Neural cell (in vitro differentiated cells): ENCODE measurements at regions not wholly inside any gene's neighbourhood (a gene's known extent, or its start where the extent isn't known, plus 50 kb on each side); places are given as distances from the start of the nearest gene placed in this dataset.

Experiments
- H2AFZ ChIP-seq: fragments of 200-600, 300-800 bp; sonication (generic), shearing (Covaris generic); 2 replicates; pipeline ENCODE4 v1.6.0; 2014; ENCODE audit warnings: low read depth, mild to moderate bottlenecking, antibody characterized with exemption, low read length, moderate library complexity
- H3F3A ChIP-seq: fragments of 200-600 bp; shearing (Covaris generic); 2 replicates; pipeline ENCODE4 v1.6.1; 2016; ENCODE audit warnings: mild to moderate bottlenecking, moderate library complexity, mixed read lengths, antibody characterized with exemption, low read length; ENCODE audit not compliant: insufficient read depth, poor library complexity, severe bottlenecking
- H3K27ac ChIP-seq: fragments of 200-600, 300-800 bp; sonication (generic), shearing (Covaris generic); 2 replicates; pipeline ENCODE4 v1.5.1; 2014; ENCODE audit warnings: mild to moderate bottlenecking, low read length, moderate library complexity
- H3K27me3 ChIP-seq: fragments of 300-800, 200-600 bp; sonication (generic), shearing (Covaris generic); 2 replicates; pipeline ENCODE4 v1.6.0; 2014; ENCODE audit warnings: mild to moderate bottlenecking, low read depth, low read length, moderate library complexity; ENCODE audit not compliant: insufficient read depth
- H3K36me3 ChIP-seq: fragments of 300-800, 200-600 bp; sonication (generic), shearing (Covaris generic); 2 replicates; pipeline ENCODE4 v1.5.1; 2014; ENCODE audit warnings: mild to moderate bottlenecking, antibody characterized with exemption, low read length, moderate library complexity; ENCODE audit not compliant: insufficient read depth
- H3K4me2 ChIP-seq: fragments of 300-800, 200-600 bp; sonication (generic), shearing (Covaris generic); 2 replicates; pipeline ENCODE4 v1.6.0; 2014; ENCODE audit warnings: mild to moderate bottlenecking, low read length
- H3K4me3 ChIP-seq: fragments of 300-800, 200-600 bp; sonication (generic), shearing (Covaris generic); 2 replicates; pipeline ENCODE4 v1.5.1; 2014; ENCODE audit warnings: mild to moderate bottlenecking, low read length, moderate library complexity
- H3K79me2 ChIP-seq: fragments of 200-600 bp; shearing (Covaris generic); replicated peaks from 2 replicates; pipeline ENCODE4 v1.6.0; 2014; ENCODE audit warnings: mild to moderate bottlenecking, low read length, moderate library complexity; ENCODE audit not compliant: insufficient read depth
- H3K9ac ChIP-seq: fragments of 300-800, 200-600 bp; sonication (generic), shearing (Covaris generic); 2 replicates; pipeline ENCODE4 v1.6.1; 2016; ENCODE audit warnings: mild to moderate bottlenecking, low read length, mixed read lengths
- H3K9me2 ChIP-seq: fragments of 200-600 bp; shearing (Covaris generic); 2 replicates; pipeline ENCODE4 v1.6.1; 2016; ENCODE audit warnings: mild to moderate bottlenecking, low read length, mixed read lengths; ENCODE audit not compliant: insufficient read depth
- H3K9me3 ChIP-seq: fragments of 200-600, 300-800 bp; sonication (generic), shearing (Covaris generic); 2 replicates; pipeline ENCODE4 v1.6.1; 2016; ENCODE audit warnings: mild to moderate bottlenecking, mixed run types, low read length, moderate library complexity, mixed read lengths
- H4K20me1 ChIP-seq: fragments of 200-600 bp; shearing (Covaris generic); 2 replicates; pipeline ENCODE4 v1.6.1; 2016; ENCODE audit warnings: mild to moderate bottlenecking, mixed run types; ENCODE audit not compliant: insufficient read depth
- CTCF ChIP-seq: fragments of 450-650 bp; IDR thresholded peaks from 2 replicates; pipeline ENCODE4 v1.5.1; 2014; ENCODE audit warnings: antibody characterized with exemption, mild to moderate bottlenecking, moderate library complexity; ENCODE audit not compliant: poor library complexity, severe bottlenecking
- EP300 ChIP-seq: fragments of 450-650 bp; conservative IDR thresholded peaks from 2 replicates; pipeline ENCODE4 v1.6.1; 2014; ENCODE audit warnings: antibody characterized with exemption, mild to moderate bottlenecking, moderate library complexity; ENCODE audit not compliant: poor library complexity, severe bottlenecking
- EZH2 ChIP-seq: fragments of 200-600, 300-800 bp; shearing (Covaris generic), sonication (generic); IDR thresholded peaks from 2 replicates; pipeline ENCODE4 v1.6.1; 2014; ENCODE audit warnings: antibody characterized with exemption, low read length, borderline replicate concordance, mild to moderate bottlenecking; ENCODE audit not compliant: insufficient read depth, poor library complexity, severe bottlenecking
- MXI1 ChIP-seq: fragments of 450-650 bp; conservative IDR thresholded peaks from 2 replicates; pipeline ENCODE4 v1.6.1; 2014; ENCODE audit warnings: antibody characterized with exemption, mild to moderate bottlenecking; ENCODE audit not compliant: poor library complexity, severe bottlenecking
- POLR2AphosphoS5 ChIP-seq: IDR thresholded peaks from 2 replicates; pipeline ENCODE4 v1.6.1; 2012
- RAD21 ChIP-seq: fragments of 450-650 bp; conservative IDR thresholded peaks from 2 replicates; pipeline ENCODE4 v1.6.1; 2014; ENCODE audit warnings: antibody characterized with exemption, mild to moderate bottlenecking, moderate library complexity
- REST ChIP-seq: IDR thresholded peaks from 2 replicates; pipeline ENCODE4 v1.6.1; 2012; ENCODE audit warnings: borderline replicate concordance
- SMC3 ChIP-seq: fragments of 450-650 bp; conservative IDR thresholded peaks from 2 replicates; pipeline ENCODE4 v1.6.1; 2014; ENCODE audit warnings: antibody characterized with exemption, mild to moderate bottlenecking, moderate library complexity; ENCODE audit not compliant: poor library complexity
- TAF1 ChIP-seq: IDR thresholded peaks from 2 replicates; pipeline ENCODE4 v1.6.1; 2012; ENCODE audit warnings: low read depth

- H2AFZ ChIP-seq = no peak overlapping the region
- H3K9me3 ChIP-seq = no peaks in the 10 kb centered on the region
- no peaks in the 10 kb centered on the region for H3K9me2 ChIP-seq
- no peaks in the 10 kb centered on the region for H3K36me3 ChIP-seq
- no peaks in the 10 kb centered on the region for H3F3A ChIP-seq
- TF ChIP-seq EP300 (no peak), CTCF (no peak), RAD21 (no peak), EZH2 (no peak), POLR2AphosphoS5 (no peak), SMC3 (no peak), TAF1 (no peak), MXI1 (no peak), REST (no peak)
- no peaks in the 10 kb centered on the region for H3K79me2 ChIP-seq
- H3K4me3 ChIP-seq = no peak overlapping the region
- H3K27me3 ChIP-seq = no peaks in the 10 kb centered on the region
- no peak overlapping the region for H3K27ac ChIP-seq
- H4K20me1 ChIP-seq = no peaks in the 10 kb centered on the region
- H3K9ac ChIP-seq = no peak overlapping the region
- H3K4me2 ChIP-seq = no peak overlapping the region
These were observed 304.4 kb upstream of the KIF2A start for GRCh38 chr5:62001640-62002039.

GRCh38 chr5:62002436-62002835, 303.6 kb upstream of the KIF2A start:
- Histone ChIP-seq H3K4me3 (no peak overlapping the region), H3K27ac (no peak overlapping the region), H2AFZ (no peak overlapping the region), H3K9ac (no peak overlapping the region), H3K9me3 (no peaks in the 10 kb centered on the region), H4K20me1 (no peaks in the 10 kb centered on the region), H3F3A (no peaks in the 10 kb centered on the region), H3K79me2 (no peaks in the 10 kb centered on the region), H3K27me3 (no peaks in the 10 kb centered on the region), H3K36me3 (no peaks in the 10 kb centered on the region), H3K9me2 (no peaks in the 10 kb centered on the region), H3K4me2 (no peak overlapping the region)
- no peak for TF ChIP-seq SMC3
- no peak for TF ChIP-seq POLR2AphosphoS5
- TF ChIP-seq EZH2 = no peak
- no peak for TF ChIP-seq MXI1
- no peak for TF ChIP-seq RAD21
- TF ChIP-seq EP300 = no peak
- no peak for TF ChIP-seq CTCF
- TF ChIP-seq REST = no peak
- TF ChIP-seq TAF1 = no peak
